Tongue (tissue), 1 donor: ENCODE measurements at regions not wholly inside any gene's neighbourhood (a gene's known extent, or its start where the extent isn't known, plus 50 kb on each side); places are given as distances from the start of the nearest gene placed in this dataset.
A peak's percentile ranks its signal among the peaks of the same experiment; 100 is the strongest.
"Not testable (repeated sequence)": the region's sequence is repeated elsewhere in the genome, so short reads cannot be mapped to it uniquely, and the experiment has no call there.

ENCODE experiments used
- DNase-seq: peaks from one replicate; pipeline ENCODE4 v3.0.0-alpha.2; 2015

GRCh38 chr12:73984552-73984951, 553.1 kb upstream of the ATXN7L3B start:
- no peak for DNase-seq

GRCh38 chr12:73991138-73991537, 546.5 kb upstream of the ATXN7L3B start:
- no peak for DNase-seq

DNA sequence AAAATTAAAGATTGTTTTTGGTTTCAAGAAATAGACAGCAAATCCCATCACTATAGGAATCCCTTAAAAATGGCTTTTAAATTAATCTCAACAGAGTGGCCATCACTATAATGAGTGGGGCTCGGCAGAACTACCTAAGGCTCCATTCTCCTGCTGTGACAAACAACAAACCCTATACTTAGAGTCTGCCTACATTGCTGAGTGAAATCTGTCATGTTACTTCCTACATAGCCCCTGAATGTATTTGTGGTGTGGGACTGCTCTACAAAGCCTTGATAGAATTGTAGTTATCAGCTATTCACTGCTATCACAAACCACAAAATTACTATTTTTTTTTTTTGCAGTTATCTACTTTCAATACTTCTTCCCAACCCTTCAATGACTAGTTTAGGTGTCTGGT, 538.7 kb upstream of the ATXN7L3B start:
- DNase-seq: no peak

DNA sequence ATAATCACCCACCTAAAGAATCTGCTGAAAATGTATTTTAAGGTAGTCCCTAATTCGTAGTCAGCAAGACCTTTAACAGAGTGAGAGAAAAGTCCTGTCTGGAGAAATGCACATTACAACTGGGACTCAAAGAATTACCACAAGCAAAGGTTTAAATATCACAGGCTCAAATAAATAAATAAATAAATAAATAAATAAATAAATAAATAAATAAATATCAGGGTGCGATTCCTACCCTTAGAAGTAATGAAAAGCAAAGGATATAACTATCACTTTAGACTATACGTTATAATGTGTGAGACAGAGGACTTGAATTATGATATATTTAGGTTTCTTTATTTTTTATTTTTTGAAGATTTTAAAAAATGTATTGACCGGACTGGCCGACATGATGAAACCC, 522.5 kb upstream of the ATXN7L3B start:
- DNase-seq: no peak

DNA sequence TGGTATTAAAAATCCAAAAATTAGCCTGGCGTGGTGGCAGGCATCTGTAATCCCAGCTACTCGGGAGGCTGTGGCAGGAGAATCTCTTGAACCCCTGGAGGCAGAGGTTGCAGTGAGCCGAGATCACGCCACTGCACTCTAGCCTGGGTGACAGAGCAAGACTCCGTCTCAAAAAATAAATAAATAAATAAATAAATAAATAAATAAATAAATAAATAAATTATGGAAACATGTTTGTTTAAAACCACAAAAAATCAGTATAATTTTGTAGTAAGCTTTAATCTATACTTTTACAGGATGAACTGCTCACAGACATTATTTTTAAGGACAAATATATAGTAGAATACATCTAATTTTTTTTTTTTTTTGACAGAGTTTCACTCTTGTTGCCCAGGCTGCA, 521.3 kb upstream of the ATXN7L3B start:
- not testable (repeated sequence) for DNase-seq

- DNase-seq: no peak
Measured at GRCh38 chr12:74018849-74019248, 518.8 kb upstream of the ATXN7L3B start.

DNA sequence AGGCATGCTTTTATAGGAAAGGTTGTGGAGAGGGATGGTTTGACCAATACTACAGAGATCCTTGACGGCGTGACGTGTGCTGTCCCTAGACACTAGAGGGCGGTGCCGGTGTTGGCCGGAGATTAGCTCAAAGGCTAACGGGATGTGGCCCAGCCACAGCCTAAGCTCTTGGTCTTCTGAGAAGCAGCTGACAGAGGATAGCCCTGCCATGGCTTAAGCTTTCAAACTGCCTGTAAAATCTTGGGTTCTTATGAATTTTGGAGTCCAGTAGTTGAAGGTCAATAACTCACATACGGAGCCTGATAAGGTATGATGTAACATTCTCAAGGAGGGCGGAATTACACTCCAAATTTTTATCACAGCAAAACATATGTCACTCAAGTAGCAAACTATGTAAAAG, 515.7 kb upstream of the ATXN7L3B start:
- peak; percentile 56 for DNase-seq

- no peak for DNase-seq
Measured at GRCh38 chr12:74031045-74031444, 506.6 kb upstream of the ATXN7L3B start.

DNA sequence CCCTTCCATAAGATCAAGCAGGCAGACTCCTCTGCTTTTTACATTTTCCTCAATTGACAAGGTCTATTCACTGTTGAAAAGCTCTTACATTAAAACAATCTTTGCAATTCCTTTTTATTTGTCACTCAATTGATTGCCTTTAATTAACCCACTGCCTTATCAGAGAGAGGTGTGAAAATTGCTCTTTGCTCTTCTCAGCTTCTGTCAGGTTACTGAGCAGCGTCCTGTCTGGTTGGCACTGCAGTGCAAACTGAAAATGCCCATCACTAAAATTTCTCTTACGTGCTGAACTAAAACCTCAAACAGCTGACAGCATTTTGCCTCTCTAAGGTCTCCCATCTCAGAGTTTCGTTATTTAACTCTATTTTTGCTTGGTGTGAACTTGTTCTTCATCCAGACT, 504.1 kb upstream of the ATXN7L3B start:
- no peak for DNase-seq

DNA sequence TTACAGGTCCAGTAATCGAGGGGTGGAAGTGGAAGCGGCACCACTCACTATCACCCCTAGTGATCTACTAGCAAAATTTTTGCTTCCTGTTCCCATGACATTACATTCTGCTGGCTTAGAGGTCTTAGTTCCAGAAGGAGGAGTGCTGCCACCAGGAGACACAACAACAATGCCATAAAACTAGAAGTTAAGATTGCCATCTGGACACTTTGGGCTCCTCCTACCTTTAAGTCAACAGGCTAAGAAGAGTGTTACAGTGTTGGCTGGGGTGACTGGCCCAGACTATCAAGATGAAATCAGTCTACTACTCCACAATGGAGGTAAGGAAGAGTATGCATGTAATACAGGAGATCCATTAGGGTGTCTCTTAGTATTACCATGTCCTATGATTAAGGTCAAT, 498.5 kb upstream of the ATXN7L3B start:
- not testable (repeated sequence) for DNase-seq

- peak; percentile 45 for DNase-seq
Measured at GRCh38 chr12:74043343-74043742, 494.3 kb upstream of the ATXN7L3B start.

GRCh38 chr12:74049348-74049747, 488.3 kb upstream of the ATXN7L3B start:
- no peak for DNase-seq

GRCh38 chr12:74051848-74052247, 485.8 kb upstream of the ATXN7L3B start:
- no peak for DNase-seq

DNA sequence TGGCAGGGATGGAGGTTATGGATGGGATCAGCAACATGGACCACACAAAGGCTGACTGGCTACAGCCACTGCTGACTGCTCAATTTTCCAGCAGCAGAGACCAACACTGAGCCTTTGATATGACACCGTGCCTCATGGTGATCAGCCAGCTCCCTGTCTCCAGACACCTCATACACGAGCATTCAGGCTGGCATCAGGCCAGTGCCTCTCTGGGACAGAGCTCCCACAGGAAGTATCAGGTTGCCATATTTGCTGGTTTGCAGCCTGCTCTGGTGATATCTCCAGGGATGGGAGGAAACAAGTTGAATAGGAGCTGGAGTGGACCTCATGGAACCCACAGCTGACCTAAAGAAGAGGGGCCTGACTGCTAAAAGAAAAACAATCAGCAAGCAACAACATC, 471.2 kb upstream of the ATXN7L3B start:
- DNase-seq: no peak

GRCh38 chr12:74071182-74071581, 466.5 kb upstream of the ATXN7L3B start:
- DNase-seq: no peak

DNA sequence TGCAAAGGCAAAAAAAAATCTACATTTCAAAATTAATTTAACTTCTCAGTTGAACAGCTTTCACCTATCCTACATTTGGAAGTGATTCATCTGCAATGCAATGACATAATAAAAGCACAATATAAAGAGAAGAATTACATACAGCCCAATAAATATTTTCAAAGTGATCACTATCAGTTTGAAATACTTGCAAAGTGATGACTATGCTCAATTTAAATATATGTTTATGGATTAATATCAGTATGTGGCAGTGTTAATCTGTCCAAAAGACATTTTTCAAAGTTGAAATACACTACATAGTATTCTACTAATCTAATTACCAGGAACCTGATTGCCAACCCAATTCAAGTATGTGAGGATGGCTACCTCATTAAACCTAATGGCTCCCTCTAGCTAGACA, 460.7 kb upstream of the ATXN7L3B start:
- no peak for DNase-seq

GRCh38 chr12:74105434-74105833, 432.2 kb upstream of the ATXN7L3B start:
- no peak for DNase-seq

DNA sequence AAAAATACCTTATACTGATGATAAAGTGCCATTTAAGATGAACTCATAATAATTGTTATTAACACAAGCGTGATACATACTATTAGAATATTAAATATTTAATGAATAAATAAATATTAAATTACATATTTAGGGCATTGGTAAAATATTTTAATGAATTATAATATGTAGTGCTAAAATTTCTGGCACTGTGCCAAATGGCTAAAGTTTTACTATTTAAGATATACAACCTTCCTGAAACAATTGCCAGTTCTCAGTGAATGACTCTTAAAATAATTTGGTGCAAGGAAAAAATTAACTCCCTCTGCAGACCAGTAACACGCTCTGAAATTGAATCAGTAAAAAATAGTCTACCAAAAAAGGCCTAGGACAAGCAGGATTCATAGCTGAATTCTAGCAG, 428.9 kb upstream of the ATXN7L3B start:
- DNase-seq: no peak

- peak; percentile 14 for DNase-seq
Measured at GRCh38 chr12:74111688-74112360, 425.8 kb upstream of the ATXN7L3B start.

DNA sequence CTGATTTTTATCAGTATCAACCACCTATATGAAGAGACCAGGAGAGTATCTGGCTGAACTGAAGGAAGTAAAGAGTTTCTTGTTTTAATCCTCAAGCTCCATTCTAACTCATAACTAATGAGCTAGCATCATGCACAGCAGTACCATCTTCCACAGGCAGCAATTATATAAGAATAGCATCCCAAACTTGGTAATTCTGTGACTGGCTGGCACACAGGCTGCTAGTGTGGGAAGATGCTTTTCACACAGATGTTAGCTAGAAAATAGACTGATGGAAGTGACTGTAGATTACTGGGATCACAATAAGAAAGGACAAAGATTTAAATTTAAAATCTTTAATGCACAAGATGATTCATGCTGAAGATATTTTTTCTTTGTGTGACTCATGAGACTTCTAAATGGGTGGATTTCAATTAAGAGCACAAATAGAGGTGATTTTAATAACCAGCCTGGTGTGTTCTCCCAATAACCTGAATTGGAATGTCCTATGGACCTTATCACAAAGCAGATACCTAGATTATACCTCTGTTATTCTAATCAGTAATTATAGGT, 417.7 kb upstream of the ATXN7L3B start:
- no peak for DNase-seq

GRCh38 chr12:74120644-74121043, 417.0 kb upstream of the ATXN7L3B start:
- DNase-seq: no peak

DNA sequence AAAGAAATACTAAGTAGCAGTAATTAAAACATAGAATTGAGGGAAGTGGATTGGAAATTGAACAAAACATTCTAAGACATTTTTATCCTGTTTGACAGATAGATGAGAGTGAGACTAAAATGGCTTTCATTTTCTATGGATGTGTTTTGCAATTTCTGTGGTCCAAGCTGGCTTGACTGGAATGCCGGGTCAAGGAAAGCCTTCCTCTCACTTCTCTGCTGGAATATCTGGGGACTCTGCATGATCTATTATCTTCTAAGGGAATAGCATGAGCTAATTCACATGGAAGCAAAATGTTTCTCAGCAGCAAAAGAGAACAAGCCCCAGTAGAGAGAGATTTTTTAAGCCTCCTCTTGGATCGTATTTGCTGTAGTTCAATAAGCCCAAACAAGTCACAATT, 407.9 kb upstream of the ATXN7L3B start:
- no peak for DNase-seq

DNA sequence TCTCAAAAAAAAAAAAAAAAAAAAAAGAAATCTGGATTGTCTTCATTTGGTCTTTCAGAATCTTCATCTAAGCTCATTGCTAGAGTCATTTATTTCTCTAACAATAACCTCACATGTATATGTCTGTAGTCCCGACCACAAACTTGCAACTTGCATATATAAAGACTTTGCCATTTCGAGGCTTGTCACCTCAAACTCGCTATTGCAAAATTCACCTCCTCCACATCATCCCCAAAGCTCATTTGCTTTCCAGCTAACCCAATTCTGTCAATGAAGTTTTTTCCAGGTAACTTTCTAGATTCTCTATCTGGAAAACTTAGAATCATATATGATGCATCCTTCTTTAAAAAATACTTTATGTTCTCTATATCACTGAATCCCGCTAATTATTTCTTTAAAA, 393.2 kb upstream of the ATXN7L3B start:
- no peak for DNase-seq

DNA sequence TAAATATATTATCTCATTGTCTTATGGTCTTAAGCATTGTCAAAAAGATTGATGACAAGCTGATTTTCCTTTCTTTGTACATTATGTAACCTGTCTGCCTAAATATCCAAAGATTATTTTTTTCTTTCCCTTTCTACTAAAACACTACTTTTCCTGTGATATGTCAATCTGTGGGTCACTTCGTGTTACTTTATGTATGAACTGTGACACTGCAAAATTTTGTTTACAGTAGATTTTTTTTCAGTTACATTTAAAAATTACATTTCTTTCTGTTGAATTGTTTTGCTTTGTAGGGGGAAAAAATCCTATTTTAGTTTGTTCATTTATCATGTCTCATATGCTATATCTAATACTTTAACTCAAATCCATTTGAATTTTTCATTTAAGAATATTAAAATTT, 392.3 kb upstream of the ATXN7L3B start:
- DNase-seq: no peak

DNA sequence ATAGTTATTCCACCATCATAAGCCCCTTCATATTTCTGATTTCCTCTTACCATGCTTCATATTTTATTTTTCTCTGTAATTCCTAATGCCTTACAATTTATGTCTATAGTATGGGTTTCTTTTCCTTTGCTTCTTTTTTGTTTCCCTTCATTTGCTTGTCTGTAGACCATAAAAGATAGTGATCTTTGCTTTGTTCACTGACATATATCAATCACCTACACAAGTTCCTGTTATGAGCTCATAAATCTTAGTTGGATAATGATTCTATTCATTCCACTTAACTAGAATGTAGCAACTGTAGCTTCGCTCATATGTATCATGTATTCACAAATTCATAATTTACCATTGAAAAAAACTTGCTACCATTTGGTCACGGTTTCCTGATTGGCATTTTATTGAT, 388.8 kb upstream of the ATXN7L3B start:
- DNase-seq: no peak
